Hepatocyte (in vitro differentiated cells): ENCODE measurements at regions not wholly inside any gene's neighbourhood (a gene's known extent, or its start where the extent isn't known, plus 50 kb on each side); places are given as distances from the start of the nearest gene placed in this dataset.

ENCODE experiments used
- DNase-seq: peaks from one replicate; pipeline ENCODE4 v3.0.0-alpha.2; 2016; ENCODE audit warnings: low spot score
- H2AFZ ChIP-seq: fragments of 200-600 bp; sonication (generic); 2 replicates; pipeline ENCODE4 v1.6.0; 2016; ENCODE audit warnings: antibody characterized with exemption, mild to moderate bottlenecking
- H3K27ac ChIP-seq: fragments of 200-600 bp; sonication (generic); 2 replicates; pipeline ENCODE4 v1.5.1; 2016; ENCODE audit warnings: mild to moderate bottlenecking
- H3K27me3 ChIP-seq: fragments of 200-600 bp; sonication (generic); 2 replicates; pipeline ENCODE4 v1.6.1; 2016
- H3K36me3 ChIP-seq: fragments of 200-600 bp; sonication (generic); replicated peaks from 2 replicates; pipeline ENCODE4 v1.5.1; 2016; ENCODE audit warnings: low read depth; ENCODE audit not compliant: insufficient read depth
- H3K4me1 ChIP-seq: fragments of 200-600 bp; sonication (generic); 2 replicates; pipeline ENCODE4 v1.5.1; 2016; ENCODE audit warnings: mild to moderate bottlenecking, moderate library complexity; ENCODE audit not compliant: insufficient read depth
- H3K4me2 ChIP-seq: fragments of 200-600 bp; sonication (generic); 2 replicates; pipeline ENCODE4 v1.6.0; 2016
- H3K4me3 ChIP-seq: fragments of 200-600 bp; sonication (generic); 2 replicates; pipeline ENCODE4 v1.5.1; 2016; ENCODE audit warnings: mild to moderate bottlenecking
- H3K79me2 ChIP-seq: fragments of 200-600 bp; sonication (generic); 2 replicates; pipeline ENCODE4 v1.6.0; 2017; ENCODE audit warnings: mild to moderate bottlenecking
- H3K9me2 ChIP-seq: fragments of 200-600 bp; sonication (generic); replicated peaks from 2 replicates; pipeline ENCODE4 v1.6.0; 2017; ENCODE audit warnings: mild to moderate bottlenecking; ENCODE audit not compliant: insufficient read depth
- H3K9me3 ChIP-seq: fragments of 200-600 bp; sonication (generic); 2 replicates; pipeline ENCODE4 v1.5.1; 2016; ENCODE audit warnings: low read depth, mild to moderate bottlenecking
- H4K20me1 ChIP-seq: fragments of 200-600 bp; sonication (generic); 2 replicates; pipeline ENCODE4 v1.6.0; 2016; ENCODE audit warnings: mild to moderate bottlenecking; ENCODE audit not compliant: insufficient read depth, poor library complexity, severe bottlenecking
- CTCF ChIP-seq: fragments of 200-600 bp; sonication (generic); IDR thresholded peaks from 2 replicates; pipeline ENCODE4 v1.5.1; 2016; ENCODE audit warnings: antibody characterized with exemption, mild to moderate bottlenecking; ENCODE audit not compliant: poor library complexity
- EZH2 ChIP-seq: fragments of 200-600 bp; sonication (generic); IDR thresholded peaks from 2 replicates; pipeline ENCODE4 v1.6.1; 2016; ENCODE audit warnings: antibody characterized with exemption, mild to moderate bottlenecking, borderline replicate concordance
- EZH2phosphoT487 ChIP-seq: fragments of 200-600 bp; sonication (generic); IDR thresholded peaks from one replicate; pipeline ENCODE4 v1.6.1; 2018; ENCODE audit warnings: antibody characterized with exemption, mild to moderate bottlenecking, low read depth, moderate library complexity; ENCODE audit not compliant: unreplicated experiment, severe bottlenecking
- WGBS: methylation state at CpG from one replicate; pipeline ENCODE4 v1.1.6; 2016; ENCODE audit warnings: low lambda C conversion rate; ENCODE audit errors: missing lambda C conversion rate; 5-methylcytosine and 5-hydroxymethylcytosine counted together

GRCh38 chr4:126733301-126733700 is 899.5 kb upstream of the INTU start:
- no peaks in the 10 kb centered on the region for H3K9me2 ChIP-seq
- H3K4me1 ChIP-seq: no peaks in the 10 kb centered on the region
- no peak for TF ChIP-seq CTCF
- no peak for TF ChIP-seq EZH2
- TF ChIP-seq EZH2phosphoT487: no peak
- H3K4me3 ChIP-seq: no peak overlapping the region
- no peaks in the 10 kb centered on the region for H3K27me3 ChIP-seq
- 32% methylated on average over 3 of the region's 3 CpGs for WGBS
- H2AFZ ChIP-seq: no peak overlapping the region
- H3K27ac ChIP-seq: no peak overlapping the region
- H3K4me2 ChIP-seq: no peak overlapping the region
- no peaks in the 10 kb centered on the region for H3K9me3 ChIP-seq
- no peaks in the 10 kb centered on the region for H3K36me3 ChIP-seq
- no peaks in the 10 kb centered on the region for H3K79me2 ChIP-seq
- no peaks in the 10 kb centered on the region for H4K20me1 ChIP-seq
- no peak for DNase-seq

- Histone ChIP-seq H3K9me3 (no peaks in the 10 kb centered on the region), H3K4me2 (no peak overlapping the region), H3K27ac (no peak overlapping the region), H3K4me3 (no peak overlapping the region), H3K36me3 (no peaks in the 10 kb centered on the region), H3K4me1 (no peaks in the 10 kb centered on the region), H3K27me3 (no peaks in the 10 kb centered on the region), H3K9me2 (no peaks in the 10 kb centered on the region), H2AFZ (no peak overlapping the region), H3K79me2 (no peaks in the 10 kb centered on the region), H4K20me1 (no peaks in the 10 kb centered on the region)
- no peak for DNase-seq
- 63% methylated on average over 2 of the region's 2 CpGs for WGBS
- TF ChIP-seq EZH2phosphoT487 (no peak), EZH2 (no peak), CTCF (no peak)
These were observed 898.3 kb upstream of the INTU start for GRCh38 chr4:126734465-126734864.

DNA sequence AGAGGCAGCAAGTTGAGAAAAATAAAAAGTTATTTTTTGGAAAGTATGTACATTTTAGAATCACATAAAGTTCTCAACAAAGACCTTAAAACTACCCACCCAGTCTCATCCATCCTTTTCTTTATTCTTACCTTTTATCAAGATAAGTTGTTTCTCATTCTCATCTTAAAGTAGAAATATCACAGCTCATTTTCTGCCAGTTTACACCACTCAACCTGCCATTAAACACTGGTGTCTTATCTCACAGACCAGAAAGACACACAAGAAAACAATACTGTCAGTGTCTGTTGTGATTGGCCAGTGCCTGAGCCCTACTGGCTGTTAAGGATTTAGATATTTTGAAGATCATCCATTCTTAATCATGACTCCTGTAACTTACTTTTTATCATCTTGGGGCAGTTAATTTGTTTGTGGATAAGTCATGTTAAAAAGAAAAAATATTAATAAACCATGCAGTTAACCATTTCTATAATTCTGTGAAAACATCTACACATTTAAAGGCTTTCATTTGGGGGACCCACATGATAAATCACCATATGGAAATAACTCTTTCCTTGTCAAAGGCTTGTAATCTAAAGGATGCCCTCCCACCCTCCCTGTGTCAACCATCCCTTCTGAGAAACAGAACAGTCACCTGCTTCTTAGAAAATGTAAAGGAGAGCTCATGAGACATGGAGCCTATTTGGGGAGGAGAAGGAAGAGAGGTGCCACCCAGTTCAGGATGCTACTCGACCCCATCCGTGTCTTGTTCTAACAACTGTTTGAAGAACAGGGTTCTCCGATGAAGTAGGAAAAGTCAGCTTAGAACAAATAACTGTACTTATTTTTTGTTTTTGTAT is 897.2 kb upstream of the INTU start:
- Histone ChIP-seq H3K9me2 (no peaks in the 10 kb centered on the region), H4K20me1 (no peaks in the 10 kb centered on the region), H3K27ac (no peak overlapping the region), H3K36me3 (no peaks in the 10 kb centered on the region), H3K9me3 (no peaks in the 10 kb centered on the region), H2AFZ (no peak overlapping the region), H3K4me3 (no peak overlapping the region), H3K27me3 (no peaks in the 10 kb centered on the region), H3K79me2 (no peaks in the 10 kb centered on the region), H3K4me1 (no peaks in the 10 kb centered on the region), H3K4me2 (no peak overlapping the region)
- WGBS: 92% methylated on average over 3 of the region's 3 CpGs
- no peak for DNase-seq
- TF ChIP-seq CTCF (no peak), EZH2 (no peak), EZH2phosphoT487 (no peak)

GRCh38 chr4:126736133-126736518 is 896.6 kb upstream of the INTU start:
- no peaks in the 10 kb centered on the region for H3K9me2 ChIP-seq
- 96% methylated on average over 3 of the region's 3 CpGs for WGBS

More at GRCh38 chr4:126736133-126736518, 896.6 kb upstream of the INTU start:
- H3K9me3 ChIP-seq: no peaks in the 10 kb centered on the region
- no peaks in the 10 kb centered on the region for H3K4me1 ChIP-seq
- H3K79me2 ChIP-seq: no peaks in the 10 kb centered on the region
- no peaks in the 10 kb centered on the region for H3K36me3 ChIP-seq
- H4K20me1 ChIP-seq: no peaks in the 10 kb centered on the region
- no peak overlapping the region for H3K4me3 ChIP-seq
- no peak overlapping the region for H3K4me2 ChIP-seq
- no peak overlapping the region for H2AFZ ChIP-seq
- TF ChIP-seq EZH2phosphoT487: no peak
- TF ChIP-seq EZH2: no peak
- no peak for TF ChIP-seq CTCF
- no peaks in the 10 kb centered on the region for H3K27me3 ChIP-seq
- no peak overlapping the region for H3K27ac ChIP-seq
- DNase-seq: no peak
